GM10248 (cell line): ENCODE measurements at regions not wholly inside any gene's neighbourhood (a gene's known extent, or its start where the extent isn't known, plus 50 kb on each side); places are given as distances from the start of the nearest gene placed in this dataset.

Experiments used
- CTCF ChIA-PET: fragments of 300-600 bp; sonication (Branson Sonifier 250); formaldehyde crosslinking; extraction: SDS; loops from one replicate; lab custom pipeline; 2021; ENCODE audit warnings: antibody characterized with exemption; lab: Yijun Ruan, JAX
- POLR2A ChIA-PET: fragments of 350-650 bp; sonication (Branson Sonifier 250); formaldehyde crosslinking; extraction: SDS; loops from one replicate; lab custom pipeline; 2020; ENCODE audit warnings: antibody characterized with exemption; lab: Yijun Ruan, JAX
- DNase-seq: peaks from one replicate; pipeline ENCODE4 v3.0.0; 2012; ENCODE audit errors: extremely low spot score
- CTCF ChIP-seq: IDR thresholded peaks from 2 replicates; pipeline ENCODE4 v1.5.1; 2012; ENCODE audit warnings: mild to moderate bottlenecking, low read depth; ENCODE audit errors: extremely low read depth, missing control alignments, control extremely low read depth

DNA sequence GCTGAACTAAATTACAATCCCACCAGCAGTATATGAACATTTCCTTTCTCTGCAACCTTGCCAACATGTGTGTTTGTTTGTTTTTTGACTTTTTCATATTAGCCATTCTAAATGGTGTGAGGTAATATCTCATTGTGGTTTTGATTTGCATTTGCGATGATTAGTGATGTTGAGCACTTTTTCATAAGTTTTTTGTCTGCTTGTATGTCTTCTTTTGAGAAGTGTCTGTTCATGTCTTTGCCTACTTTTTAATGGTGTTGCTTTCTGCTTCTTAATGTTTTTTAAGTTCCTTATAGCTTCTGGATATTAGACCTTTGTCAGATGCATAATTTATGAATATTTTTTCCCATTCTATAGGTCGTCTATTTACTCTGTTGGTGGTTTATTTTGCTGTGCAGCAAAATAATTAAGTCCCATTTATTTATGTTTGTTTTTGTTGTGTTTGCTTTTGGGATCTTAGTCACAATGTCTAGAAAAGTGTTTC, 1262.9 kb downstream of the FSCB start:
- ChIA-PET CTCF (interaction anchor here (1.6 kb wide), 1 partner anchor 10 kb away, joined by 5 read pairs; no protein-coding TSS in a partner anchor), POLR2A (no interaction called here)
- TF ChIP-seq CTCF = no peak
- DNase-seq = no peak

- DNase-seq = no peak
- TF ChIP-seq CTCF = no peak
- CTCF ChIA-PET = interaction anchor here (1.6 kb wide), 1 partner anchor 9 kb away, joined by 5 read pairs; no protein-coding TSS in a partner anchor
- POLR2A ChIA-PET = no interaction called here
These were observed 1263.9 kb downstream of the FSCB start for GRCh38 chr14:43243168-43243567.

GRCh38 chr14:43232261-43232660, 1274.8 kb downstream of the FSCB start:
- CTCF ChIA-PET = no interaction called here
- no peak for DNase-seq
- POLR2A ChIA-PET = no interaction called here
- no peak for TF ChIP-seq CTCF

DNA sequence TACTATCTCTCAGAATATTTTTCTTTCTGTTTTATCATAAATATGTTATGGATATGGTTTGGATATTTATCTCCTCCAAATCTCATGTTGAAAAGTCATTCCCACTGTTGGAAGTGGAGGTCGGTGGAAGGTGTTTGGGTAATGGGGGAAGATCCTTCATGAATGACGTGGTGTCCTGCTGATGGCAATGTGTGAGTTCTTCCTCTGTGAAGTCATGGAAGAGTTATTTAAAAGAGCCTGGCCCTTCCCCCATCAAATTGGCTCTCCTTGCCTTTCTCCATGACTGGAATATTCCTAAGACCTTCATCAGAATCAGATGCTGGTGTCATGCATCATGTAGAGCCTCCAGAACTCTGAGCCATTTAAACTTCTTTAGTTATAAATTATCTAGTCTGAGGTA, 1291.6 kb downstream of the FSCB start:
- CTCF ChIA-PET = interaction anchor here (1.0 kb wide), 1 partner anchor 73 kb away, joined by 3 read pairs; no protein-coding TSS in a partner anchor
- TF ChIP-seq CTCF = no peak

DNA sequence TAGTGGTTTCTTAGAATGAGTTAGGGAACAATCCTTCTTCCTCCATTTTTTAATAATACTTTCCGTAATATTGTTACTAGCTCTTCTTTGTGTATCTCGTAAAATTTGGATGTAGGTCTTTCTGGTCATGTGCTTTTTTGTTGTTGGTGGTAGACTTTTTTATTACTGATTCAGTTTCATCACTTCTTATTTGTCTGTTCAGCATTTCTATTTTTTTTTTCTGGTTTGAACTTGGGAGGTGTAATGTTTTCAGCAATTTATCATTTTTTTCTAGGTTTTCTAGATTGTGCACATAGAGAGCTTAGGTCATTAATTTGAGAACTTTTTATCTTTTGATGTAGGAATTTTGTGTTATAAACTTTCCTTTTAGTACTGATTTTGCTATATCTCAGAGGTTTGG, 1299.9 kb downstream of the FSCB start:
- POLR2A ChIA-PET = no interaction called here
- CTCF ChIA-PET = no interaction called here
- no peak for DNase-seq
- TF ChIP-seq CTCF = no peak

More for the DNA sequence above, 1291.6 kb downstream of the FSCB start:
- POLR2A ChIA-PET = no interaction called here
- no peak for DNase-seq

- ChIA-PET POLR2A (no interaction called here), CTCF (no interaction called here)
- DNase-seq = no peak
- TF ChIP-seq CTCF = no peak
These were observed 1302.3 kb downstream of the FSCB start for GRCh38 chr14:43204816-43205215.
